ENCODE measurements at regions not wholly inside any gene's neighbourhood (a gene's known extent, or its start where the extent isn't known, plus 50 kb on each side); places are given as distances from the start of the nearest gene placed in this dataset.
"Not testable (repeated sequence)": the region's sequence is repeated elsewhere in the genome, so short reads cannot be mapped to it uniquely, and the experiment has no call there.

- H3K27ac ChIP-seq (ENCODE audit: low read depth, low read length, severe bottlenecking) = no peak overlapping the region
- no peaks in the 10 kb centered on the region for H3K9me3 ChIP-seq (ENCODE audit: control insufficient read depth, low read length)
- no peaks in the 10 kb centered on the region for H3K36me3 ChIP-seq (ENCODE audit: control insufficient read depth, insufficient read depth, low read length)
- H3K4me1 ChIP-seq (ENCODE audit: control insufficient read depth, insufficient read depth, low read length, poor library complexity, severe bottlenecking) = peaks cover 7% of the 10 kb centered on the region
- WGBS, 2 experiments (ENCODE audit: insufficient coverage in 2 of 2) = 94% methylated on average over 3 of the region's 4 CpGs; no CpG with 5 or more reads in 1 of the 2 experiments
- no peak overlapping the region for H3K4me3 ChIP-seq (ENCODE audit: extremely low read depth, insufficient read depth, low read length, poor library complexity, severe bottlenecking)
Observed at GRCh38 chr6:109255946-109256640, 126.2 kb downstream of the CD164 start.

GRCh38 chr6:109255087-109255486 lies 127.2 kb downstream of the CD164 start:
- Histone ChIP-seq H3K9me3 (ENCODE audit: control insufficient read depth, low read length) (no peaks in the 10 kb centered on the region), H3K27ac (ENCODE audit: low read depth, low read length, severe bottlenecking) (no peak overlapping the region), H3K36me3 (ENCODE audit: control insufficient read depth, insufficient read depth, low read length) (no peaks in the 10 kb centered on the region), H3K4me3 (ENCODE audit: extremely low read depth, insufficient read depth, low read length, poor library complexity, severe bottlenecking) (no peak overlapping the region), H3K4me1 (ENCODE audit: control insufficient read depth, insufficient read depth, low read length, poor library complexity, severe bottlenecking) (peaks cover under 1% of the 10 kb centered on the region)
- WGBS, 2 experiments (ENCODE audit: insufficient coverage in 2 of 2) = 88% methylated on average over 1 of the region's 5 CpGs; no CpG with 5 or more reads in 1 of the 2 experiments

- Histone ChIP-seq H3K9me3 (ENCODE audit: control insufficient read depth, low read length) (no peaks in the 10 kb centered on the region), H3K4me3 (ENCODE audit: extremely low read depth, insufficient read depth, low read length, poor library complexity, severe bottlenecking) (no peak overlapping the region), H3K36me3 (ENCODE audit: control insufficient read depth, insufficient read depth, low read length) (no peaks in the 10 kb centered on the region), H3K27ac (ENCODE audit: low read depth, low read length, severe bottlenecking) (peak overlapping the region; percentile 29), H3K4me1 (ENCODE audit: control insufficient read depth, insufficient read depth, low read length, poor library complexity, severe bottlenecking) (no peaks in the 10 kb centered on the region)
Observed at GRCh38 chr6:109253366-109253765, 128.9 kb downstream of the CD164 start.

GRCh38 chr6:109252261-109253041 lies 129.8 kb downstream of the CD164 start:
- H3K36me3 ChIP-seq (ENCODE audit: control insufficient read depth, insufficient read depth, low read length) = no peaks in the 10 kb centered on the region
- no peaks in the 10 kb centered on the region for H3K9me3 ChIP-seq (ENCODE audit: control insufficient read depth, low read length)
- 100% methylated on average over 1 of the region's 3 CpGs; no CpG with 5 or more reads in 1 of the 2 experiments for WGBS, 2 experiments (ENCODE audit: insufficient coverage in 2 of 2)
- no peak overlapping the region for H3K4me3 ChIP-seq (ENCODE audit: extremely low read depth, insufficient read depth, low read length, poor library complexity, severe bottlenecking)
- H3K27ac ChIP-seq (ENCODE audit: low read depth, low read length, severe bottlenecking) = no peak overlapping the region
- no peaks in the 10 kb centered on the region for H3K4me1 ChIP-seq (ENCODE audit: control insufficient read depth, insufficient read depth, low read length, poor library complexity, severe bottlenecking)

- Histone ChIP-seq H3K4me3 (ENCODE audit: extremely low read depth, insufficient read depth, low read length, poor library complexity, severe bottlenecking) (no peak overlapping the region), H3K27ac (ENCODE audit: low read depth, low read length, severe bottlenecking) (no peak overlapping the region), H3K4me1 (ENCODE audit: control insufficient read depth, insufficient read depth, low read length, poor library complexity, severe bottlenecking) (no peaks in the 10 kb centered on the region), H3K9me3 (ENCODE audit: control insufficient read depth, low read length) (no peaks in the 10 kb centered on the region), H3K36me3 (ENCODE audit: control insufficient read depth, insufficient read depth, low read length) (no peaks in the 10 kb centered on the region)
Observed at GRCh38 chr6:109251839-109252238, 130.4 kb downstream of the CD164 start.

- not testable (repeated sequence) for H3K4me1 ChIP-seq (ENCODE audit: control insufficient read depth, insufficient read depth, low read length, poor library complexity, severe bottlenecking); H3K27ac ChIP-seq (ENCODE audit: low read depth, low read length, severe bottlenecking); H3K36me3 ChIP-seq (ENCODE audit: control insufficient read depth, insufficient read depth, low read length); H3K4me3 ChIP-seq (ENCODE audit: extremely low read depth, insufficient read depth, low read length, poor library complexity, severe bottlenecking); H3K9me3 ChIP-seq (ENCODE audit: control insufficient read depth, low read length)
- no CpG with 5 or more reads among the region's 32 CpGs for WGBS, 2 experiments (ENCODE audit: insufficient coverage in 2 of 2)
Observed at GRCh38 chr6:109250544-109251156, 131.6 kb downstream of the CD164 start.

- Histone ChIP-seq H3K4me1 (ENCODE audit: control insufficient read depth, insufficient read depth, low read length, poor library complexity, severe bottlenecking) (peaks cover 12% of the 10 kb centered on the region), H3K36me3 (ENCODE audit: control insufficient read depth, insufficient read depth, low read length) (no peaks in the 10 kb centered on the region), H3K27ac (ENCODE audit: low read depth, low read length, severe bottlenecking) (no peak overlapping the region), H3K9me3 (ENCODE audit: control insufficient read depth, low read length) (no peaks in the 10 kb centered on the region), H3K4me3 (ENCODE audit: extremely low read depth, insufficient read depth, low read length, poor library complexity, severe bottlenecking) (no peak overlapping the region)
- 84 to 92% methylated on average over 5 to 6 of the region's 7 CpGs for WGBS, 2 experiments (ENCODE audit: insufficient coverage in 2 of 2)
Observed at GRCh38 chr6:109243863-109244825, 138.1 kb downstream of the CD164 start.

GRCh38 chr6:109242925-109243324 lies 139.3 kb downstream of the CD164 start:
- H3K27ac ChIP-seq (ENCODE audit: low read depth, low read length, severe bottlenecking) = no peak overlapping the region
- peaks cover 15% of the 10 kb centered on the region for H3K4me1 ChIP-seq (ENCODE audit: control insufficient read depth, insufficient read depth, low read length, poor library complexity, severe bottlenecking)
- H3K4me3 ChIP-seq (ENCODE audit: extremely low read depth, insufficient read depth, low read length, poor library complexity, severe bottlenecking) = no peak overlapping the region
- 79 to 80% methylated on average over 1 of the region's 3 CpGs for WGBS, 2 experiments (ENCODE audit: insufficient coverage in 2 of 2)
- H3K9me3 ChIP-seq (ENCODE audit: control insufficient read depth, low read length) = no peaks in the 10 kb centered on the region
- H3K36me3 ChIP-seq (ENCODE audit: control insufficient read depth, insufficient read depth, low read length) = no peaks in the 10 kb centered on the region

GRCh38 chr6:109242029-109242428 lies 140.2 kb downstream of the CD164 start:
- H3K27ac ChIP-seq (ENCODE audit: low read depth, low read length, severe bottlenecking) = no peak overlapping the region
- 100% methylated on average over 1 of the region's 2 CpGs; no CpG with 5 or more reads in 1 of the 2 experiments for WGBS, 2 experiments (ENCODE audit: insufficient coverage in 2 of 2)

GRCh38 chr6:109241199-109241598 lies 141.1 kb downstream of the CD164 start:
- WGBS, 2 experiments (ENCODE audit: insufficient coverage in 2 of 2) = 100% methylated on average over 1 of the region's 2 CpGs; no CpG with 5 or more reads in 1 of the 2 experiments
- H3K4me1 ChIP-seq (ENCODE audit: control insufficient read depth, insufficient read depth, low read length, poor library complexity, severe bottlenecking) = peaks cover 16% of the 10 kb centered on the region
- no peak overlapping the region for H3K27ac ChIP-seq (ENCODE audit: low read depth, low read length, severe bottlenecking)
- H3K9me3 ChIP-seq (ENCODE audit: control insufficient read depth, low read length) = no peaks in the 10 kb centered on the region
- no peaks in the 10 kb centered on the region for H3K36me3 ChIP-seq (ENCODE audit: control insufficient read depth, insufficient read depth, low read length)
- no peak overlapping the region for H3K4me3 ChIP-seq (ENCODE audit: extremely low read depth, insufficient read depth, low read length, poor library complexity, severe bottlenecking)

More at GRCh38 chr6:109242029-109242428, 140.2 kb downstream of the CD164 start:
- H3K9me3 ChIP-seq (ENCODE audit: control insufficient read depth, low read length) = no peaks in the 10 kb centered on the region
- H3K36me3 ChIP-seq (ENCODE audit: control insufficient read depth, insufficient read depth, low read length) = no peaks in the 10 kb centered on the region
- H3K4me3 ChIP-seq (ENCODE audit: extremely low read depth, insufficient read depth, low read length, poor library complexity, severe bottlenecking) = no peak overlapping the region
- H3K4me1 ChIP-seq (ENCODE audit: control insufficient read depth, insufficient read depth, low read length, poor library complexity, severe bottlenecking) = peaks cover 16% of the 10 kb centered on the region

Data from mesodermal cell (in vitro differentiated cells).